ENCODE measurements at regions not wholly inside any gene's neighbourhood (a gene's known extent, or its start where the extent isn't known, plus 50 kb on each side); places are given as distances from the start of the nearest gene placed in this dataset.

DNA sequence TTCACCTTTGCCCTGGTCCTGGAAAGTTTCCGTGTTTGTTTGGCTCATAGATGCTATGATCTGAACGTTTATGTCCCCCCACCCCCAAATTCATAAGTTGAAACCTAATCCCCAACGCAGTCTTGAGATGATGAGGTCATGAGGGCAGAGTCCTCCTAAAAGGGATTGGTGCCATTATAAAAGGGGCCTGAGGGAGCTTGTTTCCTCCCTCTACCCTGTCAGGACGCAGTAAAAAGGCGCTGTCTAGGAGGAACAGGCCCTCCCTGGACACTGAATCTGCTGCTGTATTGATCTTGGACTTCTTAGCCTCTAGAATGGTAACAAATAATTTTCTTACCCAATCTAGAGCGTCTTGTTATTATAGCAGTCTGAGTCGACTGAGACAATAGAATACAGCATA is 2190.6 kb upstream of the TENM3 start:
- Histone ChIP-seq H3K36me3 (ENCODE audit: insufficient read depth, low read length) (no peaks in the 10 kb centered on the region), H3K4me3 (ENCODE audit: low read length) (no peak overlapping the region), H3K9me3 (replicated peaks; ENCODE audit: low read length) (no peaks in the 10 kb centered on the region), H3K9ac (ENCODE audit: low read depth, low read length) (no peak overlapping the region), H3K4me1 (ENCODE audit: control insufficient read depth, insufficient read depth, low read length) (no peaks in the 10 kb centered on the region), H3K27me3 (ENCODE audit: control insufficient read depth, insufficient read depth, low read length) (peaks cover 9% of the 10 kb centered on the region), H3K4me2 (ENCODE audit: low read length) (no peak overlapping the region)

DNA sequence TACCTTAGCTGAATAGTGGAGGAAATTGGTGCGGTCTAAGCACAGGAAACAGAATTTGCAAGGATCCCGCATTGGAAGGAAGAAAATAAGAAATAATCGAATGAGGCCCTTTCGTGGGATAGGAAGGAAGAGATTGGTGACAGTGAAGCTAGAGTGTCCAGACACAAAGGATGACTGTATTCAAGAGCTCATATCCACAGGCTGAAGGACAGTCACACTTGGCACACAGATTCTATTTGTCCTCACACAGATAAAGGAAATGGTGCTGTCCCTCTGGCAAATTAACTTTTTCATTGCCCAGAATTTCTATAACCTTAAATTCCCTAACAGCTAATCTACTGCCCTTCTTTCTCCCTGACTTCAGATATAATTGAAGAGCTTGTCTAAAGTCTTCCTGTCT is 2188.9 kb upstream of the TENM3 start:
- H3K9me3 ChIP-seq (replicated peaks; ENCODE audit: low read length): no peaks in the 10 kb centered on the region
- peaks cover 19% of the 10 kb centered on the region for H3K27me3 ChIP-seq (ENCODE audit: control insufficient read depth, insufficient read depth, low read length)
- no peak overlapping the region for H3K9ac ChIP-seq (ENCODE audit: low read depth, low read length)
- no peak overlapping the region for H3K4me2 ChIP-seq (ENCODE audit: low read length)
- H3K4me1 ChIP-seq (ENCODE audit: control insufficient read depth, insufficient read depth, low read length): peaks cover 7% of the 10 kb centered on the region
- no peaks in the 10 kb centered on the region for H3K36me3 ChIP-seq (ENCODE audit: insufficient read depth, low read length)
- no peak overlapping the region for H3K4me3 ChIP-seq (ENCODE audit: low read length)

DNA sequence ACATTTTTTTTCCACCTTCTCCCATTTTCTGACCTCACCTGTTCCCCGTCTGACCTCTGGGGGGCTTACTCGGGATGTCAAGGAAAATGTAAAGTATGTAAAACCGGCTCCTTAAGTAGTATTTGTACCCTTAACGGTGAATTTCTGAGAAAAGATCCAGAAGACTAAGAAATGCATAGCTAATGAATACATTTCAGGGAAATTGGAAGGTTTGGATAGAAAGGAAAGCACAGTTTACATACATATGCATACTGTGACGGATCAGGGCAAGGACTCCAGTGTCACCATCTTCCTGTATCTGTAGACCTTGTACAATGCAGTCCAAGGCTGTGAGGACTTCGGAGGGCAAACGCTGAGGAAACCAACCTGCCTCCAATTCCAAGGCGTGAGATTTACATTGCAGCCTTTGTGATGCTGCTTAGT is 2185.9 kb upstream of the TENM3 start:
- peaks cover 11% of the 10 kb centered on the region for H3K4me1 ChIP-seq (ENCODE audit: control insufficient read depth, insufficient read depth, low read length)
- H3K4me3 ChIP-seq (ENCODE audit: low read length): no peak overlapping the region
- no peaks in the 10 kb centered on the region for H3K9me3 ChIP-seq (replicated peaks; ENCODE audit: low read length)
- no peaks in the 10 kb centered on the region for H3K36me3 ChIP-seq (ENCODE audit: insufficient read depth, low read length)
- no peak overlapping the region for H3K4me2 ChIP-seq (ENCODE audit: low read length)
- H3K27me3 ChIP-seq (ENCODE audit: control insufficient read depth, insufficient read depth, low read length): peaks cover 37% of the 10 kb centered on the region
- no peak overlapping the region for H3K9ac ChIP-seq (ENCODE audit: low read depth, low read length)

DNA sequence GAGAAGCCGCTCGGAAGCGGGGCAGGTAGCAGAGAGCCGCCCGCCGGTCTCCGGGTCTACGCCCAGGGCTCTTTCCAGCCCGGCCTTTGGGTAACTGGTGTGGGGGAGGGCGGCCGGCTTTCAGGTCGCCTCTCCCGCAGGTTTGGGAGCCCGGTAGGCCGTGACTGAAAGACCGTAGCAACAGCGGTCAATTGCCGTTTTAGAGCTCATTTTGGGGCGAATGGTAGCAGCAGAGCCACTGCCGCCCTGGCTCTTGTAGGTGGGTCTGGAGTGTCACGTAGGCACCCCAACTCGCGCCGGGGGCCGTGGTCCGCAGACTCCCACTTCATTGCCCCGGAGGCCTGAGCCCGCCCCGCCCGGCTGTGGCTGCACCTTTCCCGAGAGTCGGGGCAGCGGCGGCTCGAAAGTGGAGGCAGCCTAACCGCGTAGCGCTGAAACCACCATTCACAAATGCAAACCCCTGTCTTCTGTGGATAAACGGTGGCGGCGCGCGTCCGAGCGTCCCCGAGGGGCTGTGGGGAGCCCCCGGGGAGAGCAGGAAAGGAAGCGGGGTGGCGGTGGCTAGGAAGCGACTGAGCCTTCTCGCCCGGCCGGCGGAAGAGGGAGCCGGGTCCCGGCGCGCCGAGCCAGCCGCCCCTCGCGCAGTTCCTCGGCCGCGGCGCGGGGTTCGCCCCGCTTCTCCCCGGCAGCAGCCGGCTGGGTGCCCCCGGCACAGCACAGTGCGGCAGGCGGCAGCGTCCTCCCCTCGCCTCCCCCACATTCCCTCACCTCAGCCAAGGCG is 2185.1 kb upstream of the TENM3 start:
- H3K27me3 ChIP-seq (ENCODE audit: control insufficient read depth, insufficient read depth, low read length): peaks cover 37% of the 10 kb centered on the region
- peak overlapping the region; percentile 90 for H3K4me2 ChIP-seq (ENCODE audit: low read length)
- H3K4me1 ChIP-seq (ENCODE audit: control insufficient read depth, insufficient read depth, low read length): peaks cover 11% of the 10 kb centered on the region
- no peaks in the 10 kb centered on the region for H3K9me3 ChIP-seq (replicated peaks; ENCODE audit: low read length)
- no peak overlapping the region for H3K9ac ChIP-seq (ENCODE audit: low read depth, low read length)
- H3K4me3 ChIP-seq (ENCODE audit: low read length): peak overlapping the region; percentile 69
- no peaks in the 10 kb centered on the region for H3K36me3 ChIP-seq (ENCODE audit: insufficient read depth, low read length)

DNA sequence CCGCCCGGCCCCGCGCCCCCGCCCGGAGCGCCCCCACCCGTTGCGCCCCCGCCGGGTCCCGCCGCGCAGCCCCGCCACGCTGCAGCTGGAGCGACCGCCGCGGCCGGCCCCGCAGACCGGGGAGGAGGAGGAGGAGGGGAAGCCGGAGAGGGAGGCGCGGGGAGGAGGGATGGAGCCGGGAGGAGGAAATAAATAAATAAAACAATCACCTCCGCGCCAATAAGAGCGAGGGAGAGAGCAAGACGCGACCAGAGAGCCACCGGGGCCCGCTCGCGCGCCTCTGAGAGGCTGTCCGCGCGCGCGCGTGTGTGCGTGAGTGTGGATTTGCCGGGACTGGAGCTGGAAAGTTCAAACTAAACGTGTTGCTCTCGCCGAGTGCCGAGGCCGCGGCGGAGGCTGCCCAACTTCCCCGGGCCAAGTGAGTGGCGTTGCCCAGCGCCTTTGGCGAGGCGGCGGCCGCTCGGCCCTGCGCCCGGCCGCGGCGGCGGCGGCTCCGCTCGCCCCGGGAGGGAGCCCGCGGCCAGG is 2184.4 kb upstream of the TENM3 start:
- Histone ChIP-seq H3K27me3 (ENCODE audit: control insufficient read depth, insufficient read depth, low read length) (peaks cover 37% of the 10 kb centered on the region), H3K4me2 (ENCODE audit: low read length) (peak overlapping the region; percentile 90), H3K4me1 (ENCODE audit: control insufficient read depth, insufficient read depth, low read length) (peaks cover 11% of the 10 kb centered on the region), H3K9ac (ENCODE audit: low read depth, low read length) (no peak overlapping the region), H3K9me3 (replicated peaks; ENCODE audit: low read length) (no peaks in the 10 kb centered on the region), H3K4me3 (ENCODE audit: low read length) (peak overlapping the region; percentile 63), H3K36me3 (ENCODE audit: insufficient read depth, low read length) (no peaks in the 10 kb centered on the region)

DNA sequence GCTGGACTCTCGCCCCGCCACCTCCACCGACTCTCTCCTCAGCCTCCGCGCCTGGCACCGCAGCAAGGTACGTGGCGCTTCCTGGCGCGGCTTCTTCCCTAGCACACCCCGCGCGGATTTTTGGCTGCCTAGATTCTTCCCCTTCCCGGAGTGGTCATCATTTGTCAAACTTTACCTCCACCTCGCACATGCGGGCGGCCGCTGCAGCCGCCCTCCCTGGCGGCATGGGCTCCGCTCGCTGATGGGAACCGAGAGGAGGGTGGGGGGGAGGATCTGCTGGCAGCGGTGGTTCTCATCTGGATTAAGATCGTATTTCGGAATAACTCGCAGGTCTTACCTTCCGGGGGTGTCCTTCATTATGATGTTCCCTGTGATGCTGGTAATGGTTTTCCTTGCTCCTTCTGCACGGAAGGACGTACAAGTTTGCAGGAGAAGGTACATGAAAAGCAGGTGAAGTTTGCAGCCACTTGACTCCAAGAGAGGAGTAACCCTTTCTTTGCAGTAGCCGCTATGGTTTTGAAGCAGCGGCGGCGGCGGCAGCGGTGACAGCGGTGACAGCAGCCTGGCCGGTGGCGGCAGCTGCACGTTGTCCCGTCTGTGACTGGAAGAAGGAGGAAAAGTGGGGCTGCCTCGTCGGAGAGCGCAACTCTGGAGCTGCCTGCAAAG is 2183.9 kb upstream of the TENM3 start:
- Histone ChIP-seq H3K4me3 (ENCODE audit: low read length) (peak overlapping the region; percentile 63), H3K4me2 (ENCODE audit: low read length) (peak overlapping the region; percentile 90), H3K9ac (ENCODE audit: low read depth, low read length) (no peak overlapping the region), H3K9me3 (replicated peaks; ENCODE audit: low read length) (no peaks in the 10 kb centered on the region), H3K27me3 (ENCODE audit: control insufficient read depth, insufficient read depth, low read length) (peaks cover 37% of the 10 kb centered on the region), H3K4me1 (ENCODE audit: control insufficient read depth, insufficient read depth, low read length) (peaks cover 11% of the 10 kb centered on the region), H3K36me3 (ENCODE audit: insufficient read depth, low read length) (no peaks in the 10 kb centered on the region)

DNA sequence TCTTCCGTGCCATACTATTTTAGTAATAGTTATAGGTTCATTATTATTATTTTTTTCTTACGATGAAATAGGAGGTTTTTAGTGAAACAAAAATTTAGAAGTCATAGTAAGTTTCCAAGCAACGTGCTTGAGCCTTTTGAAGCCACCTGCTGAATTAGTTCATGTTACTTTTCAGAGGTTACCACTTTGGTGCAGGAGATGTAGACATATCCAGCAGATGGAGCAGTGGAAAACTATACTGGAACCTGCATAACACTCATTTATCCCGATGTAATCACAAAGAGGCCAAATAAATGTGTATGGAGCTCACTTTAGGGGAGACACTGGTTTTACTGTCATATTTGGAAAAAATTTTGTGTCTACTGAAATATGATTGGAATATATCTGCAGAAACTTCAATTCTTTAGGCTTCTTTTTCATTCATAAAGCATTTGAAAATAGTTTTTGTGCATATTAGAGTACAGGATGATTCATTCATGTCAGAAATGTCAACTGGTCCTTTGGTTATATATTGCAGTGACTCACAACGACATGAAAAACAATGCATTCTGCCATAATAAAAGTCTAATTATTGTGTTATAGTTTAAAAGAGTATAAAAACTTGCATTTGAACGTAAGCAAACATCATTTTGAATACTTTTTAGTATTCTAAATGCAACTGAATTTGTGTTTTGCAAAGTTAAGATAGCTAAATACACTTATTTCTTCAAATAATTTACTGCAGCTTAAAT is 2182.9 kb upstream of the TENM3 start:
- no peaks in the 10 kb centered on the region for H3K9me3 ChIP-seq (replicated peaks; ENCODE audit: low read length)
- no peak overlapping the region for H3K4me3 ChIP-seq (ENCODE audit: low read length)
- H3K4me2 ChIP-seq (ENCODE audit: low read length): no peak overlapping the region
- H3K4me1 ChIP-seq (ENCODE audit: control insufficient read depth, insufficient read depth, low read length): peaks cover 11% of the 10 kb centered on the region
- H3K9ac ChIP-seq (ENCODE audit: low read depth, low read length): no peak overlapping the region
- no peaks in the 10 kb centered on the region for H3K36me3 ChIP-seq (ENCODE audit: insufficient read depth, low read length)
- H3K27me3 ChIP-seq (ENCODE audit: control insufficient read depth, insufficient read depth, low read length): peaks cover 37% of the 10 kb centered on the region

DNA sequence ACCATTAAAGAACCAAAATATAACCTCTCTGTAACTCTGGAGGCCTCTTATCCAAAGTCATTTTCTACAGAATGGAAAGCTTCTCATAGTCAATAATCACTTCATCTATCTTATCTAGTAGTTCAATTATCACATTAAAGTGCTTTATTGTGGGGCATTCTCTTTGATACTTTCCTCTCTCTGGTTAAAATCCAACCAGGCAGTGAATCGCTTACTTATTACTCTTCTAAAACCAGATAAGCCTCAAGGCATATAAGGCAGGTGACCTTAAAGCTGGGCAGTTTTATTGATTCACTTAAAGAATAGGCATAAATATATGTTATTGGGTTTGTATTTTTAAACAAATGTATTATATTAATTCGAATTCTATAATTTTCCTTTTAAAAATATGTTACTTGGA is 2162.1 kb upstream of the TENM3 start:
- Histone ChIP-seq H3K4me2 (ENCODE audit: low read length) (no peak overlapping the region), H3K4me1 (ENCODE audit: control insufficient read depth, insufficient read depth, low read length) (no peaks in the 10 kb centered on the region), H3K4me3 (ENCODE audit: low read length) (no peak overlapping the region), H3K9me3 (replicated peaks; ENCODE audit: low read length) (no peaks in the 10 kb centered on the region), H3K27me3 (ENCODE audit: control insufficient read depth, insufficient read depth, low read length) (no peaks in the 10 kb centered on the region), H3K9ac (ENCODE audit: low read depth, low read length) (no peak overlapping the region), H3K36me3 (ENCODE audit: insufficient read depth, low read length) (no peaks in the 10 kb centered on the region)

DNA sequence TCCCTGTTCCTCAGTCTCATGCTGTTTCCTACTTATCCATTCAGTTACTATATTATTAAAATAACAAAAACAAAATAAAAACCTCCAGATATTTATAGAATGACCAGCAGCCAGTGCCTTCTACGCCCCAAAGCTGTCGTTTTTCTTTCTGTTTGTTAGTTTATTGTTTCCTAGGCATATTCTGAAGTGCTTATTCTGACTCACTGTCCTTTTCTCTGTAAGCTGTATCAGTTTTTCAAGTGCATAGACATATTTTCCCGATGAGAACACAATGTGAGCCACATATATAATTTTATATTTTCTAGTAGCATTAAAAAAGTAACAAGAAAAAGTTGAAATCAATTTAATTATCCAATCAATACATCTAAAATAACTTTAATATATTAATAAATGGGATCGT is 2158.6 kb upstream of the TENM3 start:
- Histone ChIP-seq H3K9me3 (replicated peaks; ENCODE audit: low read length) (no peaks in the 10 kb centered on the region), H3K4me2 (ENCODE audit: low read length) (no peak overlapping the region), H3K36me3 (ENCODE audit: insufficient read depth, low read length) (no peaks in the 10 kb centered on the region), H3K4me3 (ENCODE audit: low read length) (no peak overlapping the region), H3K27me3 (ENCODE audit: control insufficient read depth, insufficient read depth, low read length) (no peaks in the 10 kb centered on the region), H3K9ac (ENCODE audit: low read depth, low read length) (no peak overlapping the region), H3K4me1 (ENCODE audit: control insufficient read depth, insufficient read depth, low read length) (no peaks in the 10 kb centered on the region)

DNA sequence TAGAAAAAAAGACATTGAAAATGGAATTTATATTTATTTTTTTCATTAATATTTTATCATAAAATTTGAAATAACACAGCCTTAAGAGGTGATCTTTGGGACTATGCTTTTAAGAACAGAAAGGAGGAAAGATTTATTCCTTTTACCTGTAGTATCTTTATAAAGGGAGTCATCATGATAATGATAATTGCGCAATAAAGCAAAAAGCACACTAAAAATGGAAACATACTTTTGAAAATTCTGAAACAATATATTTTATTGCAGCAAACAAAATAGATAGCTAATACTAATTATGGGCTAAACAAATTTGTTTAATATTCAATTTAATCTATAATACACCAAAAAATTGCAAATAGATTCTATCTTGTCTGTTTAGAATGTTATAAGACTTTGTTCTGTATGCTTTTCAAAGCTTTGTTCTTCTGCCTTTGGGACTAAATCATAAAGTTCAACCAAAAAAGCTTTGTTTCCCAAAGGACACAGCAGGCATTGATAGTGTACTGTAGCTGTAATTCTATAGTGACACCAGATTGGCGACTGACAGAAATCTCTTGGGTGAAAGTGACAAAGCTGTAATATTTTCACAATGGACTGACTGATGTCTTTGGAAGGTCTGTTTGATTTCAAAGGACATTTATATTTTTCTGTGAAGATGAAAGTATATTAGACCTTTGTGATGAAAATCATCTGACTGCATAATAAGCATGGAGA is 2156.6 kb upstream of the TENM3 start:
- H3K4me2 ChIP-seq (ENCODE audit: low read length): no peak overlapping the region
- no peaks in the 10 kb centered on the region for H3K27me3 ChIP-seq (ENCODE audit: control insufficient read depth, insufficient read depth, low read length)
- H3K9ac ChIP-seq (ENCODE audit: low read depth, low read length): no peak overlapping the region
- no peaks in the 10 kb centered on the region for H3K4me1 ChIP-seq (ENCODE audit: control insufficient read depth, insufficient read depth, low read length)
- H3K4me3 ChIP-seq (ENCODE audit: low read length): no peak overlapping the region
- H3K36me3 ChIP-seq (ENCODE audit: insufficient read depth, low read length): no peaks in the 10 kb centered on the region
- no peaks in the 10 kb centered on the region for H3K9me3 ChIP-seq (replicated peaks; ENCODE audit: low read length)

DNA sequence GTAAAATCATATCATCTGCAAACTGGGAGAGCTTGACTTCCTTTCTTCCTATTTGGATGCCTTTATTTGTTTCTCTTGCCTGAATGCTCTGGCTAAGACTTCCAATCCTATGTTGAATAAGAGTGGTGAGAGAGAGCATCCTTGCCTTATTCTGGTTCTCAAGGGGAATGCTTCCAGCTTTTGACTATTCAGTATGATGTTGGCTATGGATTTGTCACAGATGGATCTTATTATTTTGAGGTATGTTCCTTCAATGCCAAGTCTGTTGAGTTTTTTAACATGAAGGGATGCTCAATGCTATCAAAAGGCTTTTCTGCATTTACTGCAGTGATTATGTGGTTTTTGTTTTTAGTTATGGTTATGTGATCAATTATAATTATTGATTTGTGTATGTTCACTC is 2144.6 kb upstream of the TENM3 start:
- H3K27me3 ChIP-seq (ENCODE audit: control insufficient read depth, insufficient read depth, low read length): no peaks in the 10 kb centered on the region
- no peak overlapping the region for H3K4me2 ChIP-seq (ENCODE audit: low read length)
- no peak overlapping the region for H3K9ac ChIP-seq (ENCODE audit: low read depth, low read length)
- no peaks in the 10 kb centered on the region for H3K4me1 ChIP-seq (ENCODE audit: control insufficient read depth, insufficient read depth, low read length)
- H3K36me3 ChIP-seq (ENCODE audit: insufficient read depth, low read length): no peaks in the 10 kb centered on the region
- H3K4me3 ChIP-seq (ENCODE audit: low read length): no peak overlapping the region
- peaks cover 8% of the 10 kb centered on the region for H3K9me3 ChIP-seq (replicated peaks; ENCODE audit: low read length)
